HEK293T (cell line): ENCODE measurements at regions not wholly inside any gene's neighbourhood (a gene's known extent, or its start where the extent isn't known, plus 50 kb on each side); places are given as distances from the start of the nearest gene placed in this dataset.

ENCODE experiments used
- CTCF ChIA-PET: fragments of 350-600 bp; formaldehyde crosslinking; extraction: SDS; loops from one replicate; lab custom pipeline; 2021; ENCODE audit warnings: antibody characterized with exemption, inconsistent platforms; lab: Yijun Ruan, JAX
- POLR2A ChIA-PET: fragments of 350-600 bp; formaldehyde crosslinking; extraction: SDS; loops from one replicate; lab custom pipeline; 2020; ENCODE audit warnings: antibody characterized with exemption, inconsistent platforms; lab: Yijun Ruan, JAX
- DNase-seq: peaks from one replicate; pipeline ENCODE4 v3.0.0; 2012; ENCODE audit warnings: mixed read lengths; ENCODE audit errors: extremely low spot score
- ARNT ChIP-seq: fragments of 450-650 bp; IDR thresholded peaks from 2 replicates; pipeline ENCODE4 v1.6.1; 2017; ENCODE audit warnings: mild to moderate bottlenecking
- BHLHE40 ChIP-seq: fragments of 450-650 bp; IDR thresholded peaks from 2 replicates; pipeline ENCODE4 v1.6.1; 2016; ENCODE audit warnings: mild to moderate bottlenecking, moderate library complexity, borderline replicate concordance
- CTBP1 ChIP-seq: fragments of 450-650 bp; IDR thresholded peaks from 2 replicates; pipeline ENCODE4 v1.6.1; 2016; ENCODE audit warnings: borderline replicate concordance
- ELF4 ChIP-seq: fragments of 450-650 bp; IDR thresholded peaks from 2 replicates; pipeline ENCODE4 v1.6.1; 2017; ENCODE audit warnings: antibody characterized with exemption
- FOXA1 ChIP-seq: fragments of 450-650 bp; IDR thresholded peaks from 2 replicates; pipeline ENCODE4 v1.6.1; 2016; ENCODE audit warnings: mild to moderate bottlenecking
- FOXK2 ChIP-seq: fragments of 450-650 bp; IDR thresholded peaks from 2 replicates; pipeline ENCODE4 v1.6.1; 2016; ENCODE audit warnings: mild to moderate bottlenecking
- FOXM1 ChIP-seq: fragments of 450-650 bp; IDR thresholded peaks from 2 replicates; pipeline ENCODE4 v1.6.1; 2017; ENCODE audit warnings: mild to moderate bottlenecking, borderline replicate concordance
- HDGF ChIP-seq: fragments of 450-650 bp; IDR thresholded peaks from 2 replicates; pipeline ENCODE4 v1.6.1; 2017; ENCODE audit warnings: antibody characterized with exemption, borderline replicate concordance
- L3MBTL2 ChIP-seq: fragments of 450-650 bp; conservative IDR thresholded peaks from 2 replicates; pipeline ENCODE4 v1.6.1; 2016; ENCODE audit warnings: mild to moderate bottlenecking
- LEF1 ChIP-seq: fragments of 450-650 bp; IDR thresholded peaks from 2 replicates; pipeline ENCODE4 v1.6.1; 2017; ENCODE audit warnings: mild to moderate bottlenecking, borderline replicate concordance
- NFRKB ChIP-seq: fragments of 450-650 bp; IDR thresholded peaks from 2 replicates; pipeline ENCODE4 v1.6.1; 2016; ENCODE audit warnings: mild to moderate bottlenecking, moderate library complexity
- SP1 ChIP-seq: fragments of 450-650 bp; IDR thresholded peaks from 2 replicates; pipeline ENCODE4 v1.6.1; 2017
- SUZ12 ChIP-seq: fragments of 450-650 bp; IDR thresholded peaks from 2 replicates; pipeline ENCODE4 v1.6.1; 2016; ENCODE audit warnings: mild to moderate bottlenecking
- TARDBP ChIP-seq: fragments of 450-650 bp; IDR thresholded peaks from 2 replicates; pipeline ENCODE4 v1.6.1; 2016
- ZNF384 ChIP-seq: fragments of 450-650 bp; IDR thresholded peaks from 2 replicates; pipeline ENCODE4 v1.6.1; 2016
- TF ChIP-seq, protein P1 (sequence below): fragments of 450-650 bp; IDR thresholded peaks from 2 replicates; pipeline ENCODE4 v1.6.1; 2016

- no peak for TF ChIP-seq ELF4
- TF ChIP-seq BHLHE40: no peak
- no peak for TF ChIP-seq HDGF
- no peak for TF ChIP-seq FOXM1
- TF ChIP-seq ZNF384: no peak
- TF ChIP-seq, protein P1, sequence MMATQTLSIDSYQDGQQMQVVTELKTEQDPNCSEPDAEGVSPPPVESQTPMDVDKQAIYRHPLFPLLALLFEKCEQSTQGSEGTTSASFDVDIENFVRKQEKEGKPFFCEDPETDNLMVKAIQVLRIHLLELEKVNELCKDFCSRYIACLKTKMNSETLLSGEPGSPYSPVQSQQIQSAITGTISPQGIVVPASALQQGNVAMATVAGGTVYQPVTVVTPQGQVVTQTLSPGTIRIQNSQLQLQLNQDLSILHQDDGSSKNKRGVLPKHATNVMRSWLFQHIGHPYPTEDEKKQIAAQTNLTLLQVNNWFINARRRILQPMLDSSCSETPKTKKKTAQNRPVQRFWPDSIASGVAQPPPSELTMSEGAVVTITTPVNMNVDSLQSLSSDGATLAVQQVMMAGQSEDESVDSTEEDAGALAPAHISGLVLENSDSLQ: no peak
- ChIA-PET POLR2A (no interaction called here), CTCF (interaction anchor here (0.7 kb wide), 1 partner anchor 618 kb away, joined by 3 read pairs; no protein-coding TSS in a partner anchor)
- no peak for DNase-seq
Measured at GRCh38 chrX:99397879-99398278, 1012.2 kb downstream of the PCDH19 start.

GRCh38 chrX:99394456-99394855, 1015.6 kb downstream of the PCDH19 start:
- DNase-seq: no peak
- TF ChIP-seq ZNF384: no peak
- no peak for TF ChIP-seq SUZ12
- TF ChIP-seq LEF1: no peak
- no peak for TF ChIP-seq FOXK2
- TF ChIP-seq ARNT: no peak
- TF ChIP-seq, protein P1: no peak
- no peak for TF ChIP-seq BHLHE40
- TF ChIP-seq TARDBP: no peak
- no peak for TF ChIP-seq L3MBTL2
- no peak for TF ChIP-seq FOXA1
- no peak for TF ChIP-seq SP1
- no peak for TF ChIP-seq ELF4
- no peak for TF ChIP-seq NFRKB
- TF ChIP-seq CTBP1: no peak
- no peak for TF ChIP-seq FOXM1
- CTCF ChIA-PET: no interaction called here
- POLR2A ChIA-PET: no interaction called here

DNA sequence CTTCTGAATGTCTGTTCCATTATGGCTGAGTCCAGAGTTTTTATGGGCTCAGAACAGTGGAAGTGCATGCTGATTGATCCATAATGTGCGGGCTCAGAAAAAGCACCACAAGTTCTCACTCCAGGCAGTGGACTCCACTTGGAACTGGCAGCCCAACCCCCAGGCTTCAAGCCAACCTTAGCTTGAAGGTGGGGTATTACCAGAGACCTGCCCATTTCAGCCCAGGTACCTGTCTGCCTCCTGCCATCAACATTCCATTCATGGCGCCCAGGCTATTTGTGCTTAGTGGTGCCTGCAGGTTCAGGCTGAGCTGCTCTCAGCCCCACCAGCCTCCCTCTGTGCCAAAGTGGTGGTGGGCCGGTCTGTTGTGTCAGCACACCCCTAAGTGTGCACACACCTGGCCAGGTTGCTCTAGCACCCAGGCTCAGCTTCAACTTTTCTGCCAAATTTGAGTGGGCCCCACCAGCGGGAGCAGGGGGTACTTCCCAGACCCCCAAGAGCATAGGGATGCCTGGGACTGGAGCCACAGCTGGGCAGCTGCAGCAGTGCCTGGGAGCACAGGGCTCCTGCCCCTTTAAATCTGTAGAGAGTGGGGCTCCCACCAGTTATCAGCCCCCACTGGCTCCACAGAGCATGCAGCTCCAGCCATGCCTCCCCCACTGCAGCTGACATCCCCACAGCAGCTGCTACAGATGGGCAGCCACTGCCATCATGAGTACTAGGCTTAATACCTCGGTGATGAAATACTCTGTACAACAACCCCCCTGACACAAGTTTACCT, 1025.3 kb downstream of the PCDH19 start:
- CTCF ChIA-PET: no interaction called here
- TF ChIP-seq ARNT (no peak), FOXM1 (no peak), NFRKB (no peak), HDGF (no peak), SUZ12 (no peak), FOXA1 (no peak), ZNF384 (no peak), CTBP1 (no peak), ELF4 (no peak), BHLHE40 (no peak), FOXK2 (no peak)
- TF ChIP-seq, protein P1: no peak
- no peak for DNase-seq
- POLR2A ChIA-PET: no interaction called here

DNA sequence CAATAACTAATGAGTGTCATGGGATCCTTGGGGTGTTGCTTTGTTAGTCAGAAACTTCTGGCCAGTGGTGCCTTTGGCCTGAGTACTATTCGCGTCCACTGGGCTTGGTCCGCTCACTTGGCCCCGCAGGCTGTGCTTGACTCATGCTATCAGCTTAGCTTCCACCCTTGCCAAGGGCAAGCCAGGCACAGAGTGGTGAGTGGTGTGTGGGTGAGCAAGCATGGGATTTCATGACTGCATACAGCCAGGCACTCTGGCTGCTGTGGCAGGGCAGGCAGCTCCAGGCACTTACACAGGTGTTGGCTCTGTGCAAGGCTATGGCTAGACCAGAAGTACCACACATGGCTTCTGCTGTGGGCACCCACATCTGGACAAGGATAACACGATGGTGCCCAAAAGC, 1026.3 kb downstream of the PCDH19 start:
- ChIA-PET CTCF (no interaction called here), POLR2A (no interaction called here)
- no peak for DNase-seq
- TF ChIP-seq CTBP1 (no peak), TARDBP (no peak), NFRKB (no peak), FOXA1 (no peak), SUZ12 (no peak), ARNT (no peak), L3MBTL2 (no peak), FOXM1 (no peak), LEF1 (no peak)
- TF ChIP-seq, protein P1: no peak

- DNase-seq: no peak
- ChIA-PET CTCF (no interaction called here), POLR2A (no interaction called here)
- TF ChIP-seq SP1 (no peak), HDGF (no peak), SUZ12 (no peak), NFRKB (no peak), CTBP1 (no peak), ELF4 (no peak)
- TF ChIP-seq, protein P1: no peak
Measured at GRCh38 chrX:99371976-99372595, 1038.0 kb downstream of the PCDH19 start.
